PFSK-1 (cell line): ENCODE measurements at regions not wholly inside any gene's neighbourhood (a gene's known extent, or its start where the extent isn't known, plus 50 kb on each side); places are given as distances from the start of the nearest gene placed in this dataset.

Experiments used
- FOXP2 ChIP-seq: optimal IDR thresholded peaks from 2 replicates; pipeline ENCODE3; 2011; ENCODE audit warnings: borderline replicate concordance, control low read depth, inconsistent platforms; ENCODE audit not compliant: insufficient read depth; ENCODE audit errors: extremely low read length, extremely low read depth
- POLR2AphosphoS5 ChIP-seq: IDR thresholded peaks from 2 replicates; pipeline ENCODE4 v1.6.1; 2012; ENCODE audit warnings: low read depth, mild to moderate bottlenecking, control low read depth, low read length, moderate library complexity
- SIN3A ChIP-seq: IDR thresholded peaks from 2 replicates; pipeline ENCODE4 v1.6.1; 2012; ENCODE audit warnings: mild to moderate bottlenecking, low read length, moderate library complexity, borderline replicate concordance; ENCODE audit not compliant: insufficient read depth
- TAF1 ChIP-seq: IDR thresholded peaks from 2 replicates; pipeline ENCODE4 v1.6.1; 2012; ENCODE audit warnings: low read length, control low read depth, borderline replicate concordance; ENCODE audit not compliant: insufficient read depth
- TF ChIP-seq, protein P1 (sequence below), 2 experiments: IDR thresholded peaks; 2 replicates each; pipeline versions ENCODE4 v1.6.1 to v1.8.0; 2011 to 2012; ENCODE audit warnings: low read depth in 2 of 2, low read length in 2 of 2, control low read depth in 1 of 2, inconsistent platforms in 1 of 2, mild to moderate bottlenecking in 1 of 2, moderate library complexity in 1 of 2; ENCODE audit not compliant: insufficient read depth in 1 of 2

DNA sequence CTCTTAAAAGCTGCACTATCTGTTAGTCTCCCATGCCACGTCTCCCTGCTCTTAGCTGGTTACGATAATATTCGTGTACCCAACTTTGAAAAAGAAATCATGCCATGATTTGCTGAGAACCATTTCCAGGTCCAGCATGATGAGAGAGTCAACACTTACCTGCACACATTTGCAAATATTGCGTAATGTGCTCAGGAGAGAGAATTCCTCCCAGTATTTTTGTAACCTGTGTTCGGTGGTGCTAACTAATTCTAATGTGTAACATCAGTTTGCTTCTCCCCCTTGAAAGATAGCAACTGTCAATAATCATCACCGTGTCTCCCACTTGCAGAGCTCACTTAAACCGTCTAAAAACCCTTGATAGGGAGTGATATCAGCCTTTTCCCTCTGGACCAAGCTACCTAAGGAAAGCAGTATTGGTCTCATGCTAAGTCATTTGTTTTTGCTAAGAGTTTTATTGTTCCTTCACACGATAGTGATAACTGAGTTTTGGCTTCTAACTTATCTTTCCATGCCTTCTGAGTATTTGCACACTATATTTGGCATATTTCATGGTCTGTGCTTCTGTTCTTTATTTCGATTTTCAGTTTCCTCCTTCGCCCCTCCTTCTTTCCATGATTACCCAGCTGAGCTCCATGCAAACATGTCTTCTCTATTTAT, 61.1 kb upstream of the IRF2BP2 start:
- TF ChIP-seq SIN3A (no peak), POLR2AphosphoS5 (no peak), TAF1 (no peak), FOXP2 (no peak)
- TF ChIP-seq, protein P1, sequence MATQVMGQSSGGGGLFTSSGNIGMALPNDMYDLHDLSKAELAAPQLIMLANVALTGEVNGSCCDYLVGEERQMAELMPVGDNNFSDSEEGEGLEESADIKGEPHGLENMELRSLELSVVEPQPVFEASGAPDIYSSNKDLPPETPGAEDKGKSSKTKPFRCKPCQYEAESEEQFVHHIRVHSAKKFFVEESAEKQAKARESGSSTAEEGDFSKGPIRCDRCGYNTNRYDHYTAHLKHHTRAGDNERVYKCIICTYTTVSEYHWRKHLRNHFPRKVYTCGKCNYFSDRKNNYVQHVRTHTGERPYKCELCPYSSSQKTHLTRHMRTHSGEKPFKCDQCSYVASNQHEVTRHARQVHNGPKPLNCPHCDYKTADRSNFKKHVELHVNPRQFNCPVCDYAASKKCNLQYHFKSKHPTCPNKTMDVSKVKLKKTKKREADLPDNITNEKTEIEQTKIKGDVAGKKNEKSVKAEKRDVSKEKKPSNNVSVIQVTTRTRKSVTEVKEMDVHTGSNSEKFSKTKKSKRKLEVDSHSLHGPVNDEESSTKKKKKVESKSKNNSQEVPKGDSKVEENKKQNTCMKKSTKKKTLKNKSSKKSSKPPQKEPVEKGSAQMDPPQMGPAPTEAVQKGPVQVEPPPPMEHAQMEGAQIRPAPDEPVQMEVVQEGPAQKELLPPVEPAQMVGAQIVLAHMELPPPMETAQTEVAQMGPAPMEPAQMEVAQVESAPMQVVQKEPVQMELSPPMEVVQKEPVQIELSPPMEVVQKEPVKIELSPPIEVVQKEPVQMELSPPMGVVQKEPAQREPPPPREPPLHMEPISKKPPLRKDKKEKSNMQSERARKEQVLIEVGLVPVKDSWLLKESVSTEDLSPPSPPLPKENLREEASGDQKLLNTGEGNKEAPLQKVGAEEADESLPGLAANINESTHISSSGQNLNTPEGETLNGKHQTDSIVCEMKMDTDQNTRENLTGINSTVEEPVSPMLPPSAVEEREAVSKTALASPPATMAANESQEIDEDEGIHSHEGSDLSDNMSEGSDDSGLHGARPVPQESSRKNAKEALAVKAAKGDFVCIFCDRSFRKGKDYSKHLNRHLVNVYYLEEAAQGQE (IDR thresholded peaks at IDR 0.05; ENCODE audit: insufficient read depth in 1 of 2, low read depth in 2 of 2, low read length in 2 of 2) = no peak

DNA sequence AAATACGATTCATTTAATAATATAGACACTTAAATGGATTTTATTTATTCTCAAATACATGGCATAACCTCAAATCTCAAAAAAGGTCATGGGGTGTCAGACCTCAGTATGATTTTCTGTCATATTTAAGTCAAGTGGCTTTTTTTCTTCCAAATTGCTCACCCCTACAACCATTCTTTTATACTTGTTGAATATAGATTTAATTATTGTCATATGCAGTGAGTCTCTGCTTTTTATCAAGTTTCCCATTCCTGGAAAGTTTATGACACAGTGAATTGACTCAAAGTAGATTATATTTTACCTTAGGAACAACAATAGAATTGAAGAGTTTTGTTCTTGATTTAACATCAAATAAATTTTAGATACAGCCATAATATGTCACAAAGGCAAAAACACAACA, 59.5 kb upstream of the IRF2BP2 start:
- TF ChIP-seq SIN3A (no peak), FOXP2 (no peak), POLR2AphosphoS5 (no peak), TAF1 (no peak)
- TF ChIP-seq, protein P1 (IDR thresholded peaks at IDR 0.05; ENCODE audit: insufficient read depth in 1 of 2, low read depth in 2 of 2, low read length in 2 of 2) = no peak

DNA sequence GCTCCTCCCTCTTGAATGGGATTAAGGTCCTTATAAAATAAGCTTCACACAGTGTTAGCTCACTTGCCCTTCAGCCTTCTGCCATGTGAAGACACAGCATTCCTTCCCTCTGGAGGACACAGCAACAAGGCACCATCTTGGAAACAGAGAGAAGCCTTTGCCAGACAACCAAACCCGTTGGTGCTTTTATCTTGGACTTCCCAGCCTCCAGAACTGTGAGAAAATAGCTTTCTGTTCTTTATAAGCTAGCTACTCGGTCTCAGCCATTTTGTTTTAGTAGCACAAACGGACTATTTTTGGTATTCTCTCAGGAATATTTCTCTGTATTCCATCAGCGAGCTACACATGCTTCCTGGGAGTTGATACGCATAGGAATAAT, 58.6 kb upstream of the IRF2BP2 start:
- TF ChIP-seq, protein P1 (IDR thresholded peaks at IDR 0.05; ENCODE audit: insufficient read depth in 1 of 2, low read depth in 2 of 2, low read length in 2 of 2) = no peak
- TF ChIP-seq TAF1 (no peak), FOXP2 (no peak), SIN3A (no peak), POLR2AphosphoS5 (no peak)

DNA sequence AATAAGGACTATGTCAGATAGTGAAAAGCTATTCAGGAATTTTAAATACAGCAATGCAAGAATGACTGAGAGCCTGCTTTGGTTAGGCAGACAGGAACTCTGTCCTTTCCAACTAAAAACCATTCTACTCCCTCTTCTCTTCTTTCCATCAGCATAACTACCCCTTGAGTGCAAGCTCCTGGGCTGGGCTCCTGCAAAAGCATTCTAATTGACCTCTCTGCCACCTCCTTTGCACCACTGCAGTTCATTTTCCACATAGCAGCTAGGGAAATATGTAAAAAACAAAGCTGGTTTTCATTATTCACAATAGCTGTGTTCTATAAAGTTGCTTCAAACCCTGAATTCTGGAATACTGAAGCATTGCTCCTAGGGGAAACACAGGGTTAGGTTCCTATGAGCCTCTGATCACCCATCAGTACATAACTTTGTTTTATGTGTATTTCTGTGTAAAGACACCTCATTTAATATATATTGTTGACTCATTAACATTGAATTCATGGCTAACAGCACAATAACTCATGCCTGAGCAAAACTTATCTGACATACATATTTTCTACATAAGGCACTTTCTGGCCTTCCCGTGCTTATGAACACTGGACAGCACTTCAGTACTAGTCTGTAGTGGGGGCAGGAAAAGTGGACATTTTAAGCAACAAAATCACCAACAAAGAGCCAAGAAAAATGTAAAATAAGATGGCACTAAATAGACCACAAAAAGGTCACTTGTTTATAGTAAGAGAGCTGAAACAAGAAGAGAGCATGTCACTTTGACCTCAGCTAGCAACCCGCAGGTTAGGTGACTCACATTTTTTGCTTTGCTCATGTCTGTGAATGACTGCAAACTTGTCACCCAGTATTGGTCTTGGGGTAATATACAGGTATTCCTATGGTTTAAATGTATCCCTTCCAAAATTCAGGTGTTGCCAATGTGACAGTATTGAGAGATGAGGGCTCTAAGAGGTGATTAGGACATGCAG, 57.9 kb upstream of the IRF2BP2 start:
- TF ChIP-seq, protein P1 (IDR thresholded peaks at IDR 0.05; ENCODE audit: insufficient read depth in 1 of 2, low read depth in 2 of 2, low read length in 2 of 2) = no peak
- no peak for TF ChIP-seq FOXP2
- no peak for TF ChIP-seq POLR2AphosphoS5
- no peak for TF ChIP-seq SIN3A
- TF ChIP-seq TAF1 = no peak
